ENCODE measurements at regions not wholly inside any gene's neighbourhood (a gene's known extent, or its start where the extent isn't known, plus 50 kb on each side); places are given as distances from the start of the nearest gene placed in this dataset.

- ChIA-PET POLR2A (no interaction called here), CTCF (interaction anchor here (1.4 to 1.5 kb wide), 2 partner anchors 49 to 159 kb away, joined by 3 read pairs; no protein-coding TSS in a partner anchor)
- H3K9me3 Mint-ChIP-seq: no peaks in the 10 kb centered on the region
- H3K4me1 Mint-ChIP-seq (ENCODE audit: low read depth): no peaks in the 10 kb centered on the region
- no peaks in the 10 kb centered on the region for H3K27me3 Mint-ChIP-seq
- no peaks in the 10 kb centered on the region for H3K36me3 Mint-ChIP-seq (ENCODE audit: low read depth)
- no peak overlapping the region for H3K4me3 Mint-ChIP-seq
- intact Hi-C loops (cut with micrococcal nuclease): no loop called here
- DNase-seq (no peak), ATAC-seq (no peak)
- H3K27ac Mint-ChIP-seq: no peak overlapping the region
- no peak for TF ChIP-seq CTCF (IDR thresholded peaks at IDR 0.05)
Observed at GRCh38 chr16:80367037-80367658, 173.6 kb upstream of the DYNLRB2 start.

GRCh38 chr16:80366023-80366422, 174.8 kb upstream of the DYNLRB2 start:
- Mint-ChIP-seq H3K4me3 (no peak overlapping the region), H3K36me3 (ENCODE audit: low read depth) (no peaks in the 10 kb centered on the region), H3K27me3 (no peaks in the 10 kb centered on the region), H3K9me3 (no peaks in the 10 kb centered on the region), H3K27ac (no peak overlapping the region), H3K4me1 (ENCODE audit: low read depth) (no peaks in the 10 kb centered on the region)
- ATAC-seq (no peak), DNase-seq (no peak)
- intact Hi-C loops (cut with micrococcal nuclease): no loop called here
- TF ChIP-seq CTCF (IDR thresholded peaks at IDR 0.05): no peak
- CTCF ChIA-PET: no interaction called here
- POLR2A ChIA-PET: no interaction called here

GRCh38 chr16:80362816-80363215, 178.0 kb upstream of the DYNLRB2 start:
- Mint-ChIP-seq H3K36me3 (ENCODE audit: low read depth) (no peaks in the 10 kb centered on the region), H3K4me1 (ENCODE audit: low read depth) (no peaks in the 10 kb centered on the region), H3K27me3 (no peaks in the 10 kb centered on the region), H3K27ac (no peak overlapping the region), H3K4me3 (no peak overlapping the region), H3K9me3 (no peaks in the 10 kb centered on the region)
- intact Hi-C loops (cut with micrococcal nuclease): no loop called here
- ChIA-PET POLR2A (no interaction called here), CTCF (no interaction called here)
- no peak for TF ChIP-seq CTCF (IDR thresholded peaks at IDR 0.05)
- ATAC-seq (no peak), DNase-seq (no peak)

GRCh38 chr16:80356365-80356764, 184.4 kb upstream of the DYNLRB2 start:
- DNase-seq (no peak), ATAC-seq (no peak)
- H3K4me3 Mint-ChIP-seq: no peak overlapping the region
- H3K9me3 Mint-ChIP-seq: no peaks in the 10 kb centered on the region
- ChIA-PET POLR2A (no interaction called here), CTCF (no interaction called here)
- no peaks in the 10 kb centered on the region for H3K4me1 Mint-ChIP-seq (ENCODE audit: low read depth)
- intact Hi-C loops (cut with micrococcal nuclease): no loop called here
- TF ChIP-seq CTCF (IDR thresholded peaks at IDR 0.05): no peak
- H3K27me3 Mint-ChIP-seq: peaks cover 4% of the 10 kb centered on the region
- H3K27ac Mint-ChIP-seq: no peak overlapping the region
- H3K36me3 Mint-ChIP-seq (ENCODE audit: low read depth): no peaks in the 10 kb centered on the region

GRCh38 chr16:80355335-80355734, 185.5 kb upstream of the DYNLRB2 start:
- ATAC-seq: no peak
- H3K4me3 Mint-ChIP-seq: no peak overlapping the region
- H3K27me3 Mint-ChIP-seq: peaks cover 4% of the 10 kb centered on the region
- CTCF ChIA-PET: no interaction called here
- no peaks in the 10 kb centered on the region for H3K9me3 Mint-ChIP-seq
- H3K4me1 Mint-ChIP-seq (ENCODE audit: low read depth): no peaks in the 10 kb centered on the region
- no peak overlapping the region for H3K27ac Mint-ChIP-seq
- no peaks in the 10 kb centered on the region for H3K36me3 Mint-ChIP-seq (ENCODE audit: low read depth)
- POLR2A ChIA-PET: no interaction called here
- DNase-seq: no peak
- intact Hi-C loops (cut with micrococcal nuclease): no loop called here
- no peak for TF ChIP-seq CTCF (IDR thresholded peaks at IDR 0.05)
